ENCODE measurements at regions not wholly inside any gene's neighbourhood (a gene's known extent, or its start where the extent isn't known, plus 50 kb on each side); places are given as distances from the start of the nearest gene placed in this dataset.

GRCh38 chr6:14744212-14744556, 501.7 kb upstream of the JARID2 start:
- Histone ChIP-seq H3K27ac (ENCODE audit: low read length) (no peak overlapping the region), H3K9me3 (ENCODE audit: control insufficient read depth, insufficient read depth, low read depth, low read length) (no peaks in the 10 kb centered on the region), H3K27me3 (ENCODE audit: control insufficient read depth, insufficient read depth, low read length) (0 out of 2 replicates have a peak, but pooled peaks cover 2% of the 10 kb centered on the region), H3K36me3 (ENCODE audit: control insufficient read depth, insufficient read depth, low read length) (no peaks in the 10 kb centered on the region), H3K4me1 (ENCODE audit: control insufficient read depth, insufficient read depth, low read length) (no peaks in the 10 kb centered on the region), H3K4me3 (ENCODE audit: low read depth in 2 of 2, low read length in 2 of 2) (no peak overlapping the region)
- POLR2A ChIA-PET, result interaction anchor here (0.6 kb wide), 1 partner anchor 505 kb away, joined by 3 read pairs; no protein-coding TSS in a partner anchor
- BruUV-seq (replicated peaks), result no TSS peak
- ATAC-seq, result no peak
- in situ Hi-C loops (cut with HindIII; ENCODE audit: low pct_unique_long_range_greater_than_20kb, low sequenced_read_pairs), result no loop called here
- CTCF ChIA-PET, result no interaction called here
- no peak for DNase-seq (ENCODE audit: low read depth, low spot score)
- intact Hi-C loops (cut with micrococcal nuclease; ENCODE audit: unreplicated experiment), result no loop called here
- no peak for TF ChIP-seq REST (IDR thresholded peaks at IDR 0.05; ENCODE audit: insufficient read depth in 1 of 2, low read depth in 2 of 2, low read length in 1 of 2)
- TF ChIP-seq TCF7L2 (IDR thresholded peaks at IDR 0.05; ENCODE audit: low read depth, low read length), result no peak
- TF ChIP-seq, protein P1, sequence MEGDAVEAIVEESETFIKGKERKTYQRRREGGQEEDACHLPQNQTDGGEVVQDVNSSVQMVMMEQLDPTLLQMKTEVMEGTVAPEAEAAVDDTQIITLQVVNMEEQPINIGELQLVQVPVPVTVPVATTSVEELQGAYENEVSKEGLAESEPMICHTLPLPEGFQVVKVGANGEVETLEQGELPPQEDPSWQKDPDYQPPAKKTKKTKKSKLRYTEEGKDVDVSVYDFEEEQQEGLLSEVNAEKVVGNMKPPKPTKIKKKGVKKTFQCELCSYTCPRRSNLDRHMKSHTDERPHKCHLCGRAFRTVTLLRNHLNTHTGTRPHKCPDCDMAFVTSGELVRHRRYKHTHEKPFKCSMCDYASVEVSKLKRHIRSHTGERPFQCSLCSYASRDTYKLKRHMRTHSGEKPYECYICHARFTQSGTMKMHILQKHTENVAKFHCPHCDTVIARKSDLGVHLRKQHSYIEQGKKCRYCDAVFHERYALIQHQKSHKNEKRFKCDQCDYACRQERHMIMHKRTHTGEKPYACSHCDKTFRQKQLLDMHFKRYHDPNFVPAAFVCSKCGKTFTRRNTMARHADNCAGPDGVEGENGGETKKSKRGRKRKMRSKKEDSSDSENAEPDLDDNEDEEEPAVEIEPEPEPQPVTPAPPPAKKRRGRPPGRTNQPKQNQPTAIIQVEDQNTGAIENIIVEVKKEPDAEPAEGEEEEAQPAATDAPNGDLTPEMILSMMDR (IDR thresholded peaks at IDR 0.05), result no peak
- no peak for TF ChIP-seq SIN3A (IDR thresholded peaks at IDR 0.05; ENCODE audit: borderline replicate concordance, insufficient read depth, low read depth, low read length)
- TF ChIP-seq POLR2AphosphoS5 (IDR thresholded peaks at IDR 0.05; ENCODE audit: low read depth, low read length), result no peak

GRCh38 chr6:14746139-14746837, 499.6 kb upstream of the JARID2 start:
- Histone ChIP-seq H3K9me3 (ENCODE audit: control insufficient read depth, insufficient read depth, low read depth, low read length) (no peaks in the 10 kb centered on the region), H3K4me3 (ENCODE audit: low read depth in 2 of 2, low read length in 2 of 2) (no peak overlapping the region), H3K27me3 (ENCODE audit: control insufficient read depth, insufficient read depth, low read length) (0 out of 2 replicates have a peak, but pooled peaks cover 2% of the 10 kb centered on the region), H3K4me1 (ENCODE audit: control insufficient read depth, insufficient read depth, low read length) (no peaks in the 10 kb centered on the region), H3K27ac (ENCODE audit: low read length) (no peak overlapping the region), H3K36me3 (ENCODE audit: control insufficient read depth, insufficient read depth, low read length) (no peaks in the 10 kb centered on the region)
- intact Hi-C loops (cut with micrococcal nuclease; ENCODE audit: unreplicated experiment), result no loop called here
- ATAC-seq (no peak), DNase-seq (ENCODE audit: low read depth, low spot score) (no peak)
- CTCF ChIA-PET, result no interaction called here
- POLR2A ChIA-PET, result no interaction called here
- in situ Hi-C loops (cut with HindIII; ENCODE audit: low pct_unique_long_range_greater_than_20kb, low sequenced_read_pairs), result no loop called here
- BruUV-seq (replicated peaks), result no TSS peak
- TF ChIP-seq TCF7L2 (IDR thresholded peaks at IDR 0.05; ENCODE audit: low read depth, low read length) (no peak), REST (IDR thresholded peaks at IDR 0.05; ENCODE audit: insufficient read depth in 1 of 2, low read depth in 2 of 2, low read length in 1 of 2) (no peak), POLR2AphosphoS5 (IDR thresholded peaks at IDR 0.05; ENCODE audit: low read depth, low read length) (no peak), SIN3A (IDR thresholded peaks at IDR 0.05; ENCODE audit: borderline replicate concordance, insufficient read depth, low read depth, low read length) (no peak)
- TF ChIP-seq, protein P1 (IDR thresholded peaks at IDR 0.05), result no peak
